ENCODE measurements at regions not wholly inside any gene's neighbourhood (a gene's known extent, or its start where the extent isn't known, plus 50 kb on each side); places are given as distances from the start of the nearest gene placed in this dataset.

- H4K20me1 ChIP-seq (ENCODE audit: control insufficient read depth, insufficient read depth, low read depth, low read length) = no peaks in the 10 kb centered on the region
- no peaks in the 10 kb centered on the region; the same call in 1 of the 2 replicates for H3K9me3 ChIP-seq (ENCODE audit: control insufficient read depth, insufficient read depth, low read length)
- no peaks in the 10 kb centered on the region for H3K36me3 ChIP-seq (ENCODE audit: control insufficient read depth, low read length)
- H3K27ac ChIP-seq (ENCODE audit: low read depth, low read length) = no peak overlapping the region
- H3K4me1 ChIP-seq (ENCODE audit: control insufficient read depth, low read length) = no peaks in the 10 kb centered on the region
- no peaks in the 10 kb centered on the region for H3K27me3 ChIP-seq (ENCODE audit: control insufficient read depth, low read length)
- no peak overlapping the region for H3K4me3 ChIP-seq (ENCODE audit: low read length)
- no peaks in the 10 kb centered on the region for H3K79me2 ChIP-seq (ENCODE audit: control insufficient read depth, low read length)
- no peaks in the 10 kb centered on the region for H3F3A ChIP-seq (ENCODE audit: control insufficient read depth, insufficient read depth)
- TF ChIP-seq EZH2phosphoT487 (IDR thresholded peaks at IDR 0.05; ENCODE audit: borderline replicate concordance, low read length) (no peak), CTCF (IDR thresholded peaks at IDR 0.05; ENCODE audit: low read depth, low read length, poor library complexity, severe bottlenecking) (no peak)
- no peak overlapping the region for H3K4me2 ChIP-seq (ENCODE audit: low read length)
- H3K9me2 ChIP-seq (replicated peaks; ENCODE audit: control insufficient read depth, low read length) = no peaks in the 10 kb centered on the region
Measured at GRCh38 chr13:56400774-56401173, 739.9 kb upstream of the PRR20A start.

DNA sequence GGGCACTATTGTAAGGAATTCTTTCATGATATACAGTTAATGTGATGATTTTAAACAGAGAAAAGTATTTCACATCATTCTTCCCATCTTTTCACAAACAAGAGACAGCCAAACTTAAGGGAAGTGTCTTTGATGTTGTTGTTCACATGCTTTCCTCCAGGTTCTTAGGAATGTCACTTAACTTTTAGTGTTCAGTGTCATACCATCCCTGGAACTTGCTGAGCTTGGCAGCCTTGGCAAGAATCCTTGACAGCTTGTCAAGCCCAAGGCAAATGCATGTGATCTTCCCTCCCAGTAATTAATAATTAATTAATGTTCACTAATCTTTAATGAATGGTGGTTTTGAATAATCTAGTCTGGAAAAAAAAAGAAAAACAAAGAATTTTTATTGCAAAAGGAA, 727.9 kb upstream of the PRR20A start:
- Histone ChIP-seq H3K27ac (ENCODE audit: low read depth, low read length) (no peak overlapping the region), H3K9me3 (ENCODE audit: control insufficient read depth, insufficient read depth, low read length) (no peaks in the 10 kb centered on the region), H3K4me1 (ENCODE audit: control insufficient read depth, low read length) (no peaks in the 10 kb centered on the region), H3K27me3 (ENCODE audit: control insufficient read depth, low read length) (no peaks in the 10 kb centered on the region), H3K36me3 (ENCODE audit: control insufficient read depth, low read length) (no peaks in the 10 kb centered on the region), H3K79me2 (ENCODE audit: control insufficient read depth, low read length) (no peaks in the 10 kb centered on the region), H3K4me3 (ENCODE audit: low read length) (no peak overlapping the region), H3K4me2 (ENCODE audit: low read length) (no peak overlapping the region), H3F3A (ENCODE audit: control insufficient read depth, insufficient read depth) (no peaks in the 10 kb centered on the region), H4K20me1 (ENCODE audit: control insufficient read depth, insufficient read depth, low read depth, low read length) (no peaks in the 10 kb centered on the region), H3K9me2 (replicated peaks; ENCODE audit: control insufficient read depth, low read length) (no peaks in the 10 kb centered on the region)
- no peak for TF ChIP-seq EZH2phosphoT487 (IDR thresholded peaks at IDR 0.05; ENCODE audit: borderline replicate concordance, low read length)
- no peak for TF ChIP-seq CTCF (IDR thresholded peaks at IDR 0.05; ENCODE audit: low read depth, low read length, poor library complexity, severe bottlenecking)

- Histone ChIP-seq H3K9me3 (ENCODE audit: control insufficient read depth, insufficient read depth, low read length) (no peaks in the 10 kb centered on the region), H4K20me1 (ENCODE audit: control insufficient read depth, insufficient read depth, low read depth, low read length) (no peaks in the 10 kb centered on the region), H3K4me3 (ENCODE audit: low read length) (no peak overlapping the region), H3K79me2 (ENCODE audit: control insufficient read depth, low read length) (no peaks in the 10 kb centered on the region), H3K4me1 (ENCODE audit: control insufficient read depth, low read length) (no peaks in the 10 kb centered on the region), H3K9me2 (replicated peaks; ENCODE audit: control insufficient read depth, low read length) (no peaks in the 10 kb centered on the region), H3K4me2 (ENCODE audit: low read length) (no peak overlapping the region), H3K27me3 (ENCODE audit: control insufficient read depth, low read length) (no peaks in the 10 kb centered on the region), H3K36me3 (ENCODE audit: control insufficient read depth, low read length) (no peaks in the 10 kb centered on the region), H3K27ac (ENCODE audit: low read depth, low read length) (no peak overlapping the region), H3F3A (ENCODE audit: control insufficient read depth, insufficient read depth) (no peaks in the 10 kb centered on the region)
- TF ChIP-seq CTCF (IDR thresholded peaks at IDR 0.05; ENCODE audit: low read depth, low read length, poor library complexity, severe bottlenecking) (no peak), EZH2phosphoT487 (IDR thresholded peaks at IDR 0.05; ENCODE audit: borderline replicate concordance, low read length) (no peak)
Measured at GRCh38 chr13:56424246-56424645, 716.5 kb upstream of the PRR20A start.
